ENCODE measurements at regions not wholly inside any gene's neighbourhood (a gene's known extent, or its start where the extent isn't known, plus 50 kb on each side); places are given as distances from the start of the nearest gene placed in this dataset.

- 61% methylated on average over 2 of the region's 2 CpGs for WGBS (ENCODE audit: low lambda C conversion rate)
- H3F3A ChIP-seq (replicated peaks; ENCODE audit: insufficient read depth) = no peaks in the 10 kb centered on the region
- no peak overlapping the region for H2AFZ ChIP-seq (ENCODE audit: low read depth)
- no peaks in the 10 kb centered on the region for H3K27me3 ChIP-seq (ENCODE audit: insufficient read depth)
- no peak overlapping the region for H3K9ac ChIP-seq
- H3K4me1 ChIP-seq (ENCODE audit: control insufficient read depth in 1 of 2, insufficient read depth in 2 of 2, low read depth in 1 of 2, low read length in 1 of 2) = no peaks in the 10 kb centered on the region
- H3K9me3 ChIP-seq = no peaks in the 10 kb centered on the region
- POLR2A ChIA-PET = no interaction called here
- H3K36me3 ChIP-seq (replicated peaks in 1 of 2; ENCODE audit: control insufficient read depth in 1 of 2, insufficient read depth in 2 of 2, low read length in 1 of 2) = no peaks in the 10 kb centered on the region
- H3K4me3 ChIP-seq (ENCODE audit: low read depth in 2 of 2, low read length in 1 of 2) = no peak overlapping the region
- H3K79me2 ChIP-seq (ENCODE audit: insufficient read depth) = no peaks in the 10 kb centered on the region
- DNase-seq = no peak
- no peaks in the 10 kb centered on the region for H4K20me1 ChIP-seq (ENCODE audit: insufficient read depth)
- no peak overlapping the region for H3K27ac ChIP-seq (ENCODE audit: low read depth in 2 of 2, low read length in 1 of 2)
- no peak overlapping the region for H3K4me2 ChIP-seq
- CTCF ChIA-PET = interaction anchor here (0.8 to 1.2 kb wide), 3 partner anchors 8 to 11 kb away, joined by 3 to 5 read pairs (median 4); no protein-coding TSS in a partner anchor
- no peaks in the 10 kb centered on the region for H3K9me2 ChIP-seq
- TF ChIP-seq RAD21 (IDR thresholded peaks at IDR 0.05; ENCODE audit: low read length) (no peak), ZBTB33 (IDR thresholded peaks at IDR 0.05; ENCODE audit: borderline replicate concordance, low read depth) (no peak), MAX (IDR thresholded peaks at IDR 0.05; ENCODE audit: low read depth) (no peak), TAF1 (IDR thresholded peaks at IDR 0.05; ENCODE audit: borderline replicate concordance, low read depth, low read length) (no peak), CHD2 (IDR thresholded peaks at IDR 0.05; ENCODE audit: low read length, partially characterized antibody) (no peak)
These were observed 65.5 kb upstream of the TBCA start for GRCh38 chr5:77841616-77842015.

GRCh38 chr5:77840930-77841329, 64.8 kb upstream of the TBCA start:
- no peak for DNase-seq
- Histone ChIP-seq H3K9me3 (no peaks in the 10 kb centered on the region), H3K4me2 (no peak overlapping the region), H3K79me2 (ENCODE audit: insufficient read depth) (no peaks in the 10 kb centered on the region), H2AFZ (ENCODE audit: low read depth) (no peak overlapping the region), H3K27ac (ENCODE audit: low read depth in 2 of 2, low read length in 1 of 2) (no peak overlapping the region), H3K4me3 (ENCODE audit: low read depth in 2 of 2, low read length in 1 of 2) (no peak overlapping the region), H3K4me1 (ENCODE audit: control insufficient read depth in 1 of 2, insufficient read depth in 2 of 2, low read depth in 1 of 2, low read length in 1 of 2) (no peaks in the 10 kb centered on the region), H3K9ac (no peak overlapping the region), H3F3A (replicated peaks; ENCODE audit: insufficient read depth) (no peaks in the 10 kb centered on the region), H3K9me2 (no peaks in the 10 kb centered on the region), H3K27me3 (ENCODE audit: insufficient read depth) (no peaks in the 10 kb centered on the region), H4K20me1 (ENCODE audit: insufficient read depth) (no peaks in the 10 kb centered on the region), H3K36me3 (replicated peaks in 1 of 2; ENCODE audit: control insufficient read depth in 1 of 2, insufficient read depth in 2 of 2, low read length in 1 of 2) (no peaks in the 10 kb centered on the region)
- ChIA-PET POLR2A (no interaction called here), CTCF (no interaction called here)
- WGBS (ENCODE audit: low lambda C conversion rate) = 79% methylated on average over 6 of the region's 6 CpGs
- TF ChIP-seq EZH2phosphoT487 (IDR thresholded peaks at IDR 0.05; ENCODE audit: borderline replicate concordance, low read depth) = no peak
- TF ChIP-seq EP300 (IDR thresholded peaks at IDR 0.05; ENCODE audit: borderline replicate concordance in 1 of 2, low read depth in 1 of 2, low read length in 1 of 2) = no peak
- no peak for TF ChIP-seq SMC3 (IDR thresholded peaks at IDR 0.05; ENCODE audit: low read depth, low read length)
- no peak for TF ChIP-seq GABPA (IDR thresholded peaks at IDR 0.05; ENCODE audit: low read depth)

GRCh38 chr5:77839691-77840090, 63.6 kb upstream of the TBCA start:
- Histone ChIP-seq H3K9me3 (no peaks in the 10 kb centered on the region), H3F3A (replicated peaks; ENCODE audit: insufficient read depth) (no peaks in the 10 kb centered on the region), H3K4me1 (ENCODE audit: control insufficient read depth in 1 of 2, insufficient read depth in 2 of 2, low read depth in 1 of 2, low read length in 1 of 2) (no peaks in the 10 kb centered on the region), H2AFZ (ENCODE audit: low read depth) (no peak overlapping the region), H3K36me3 (replicated peaks in 1 of 2; ENCODE audit: control insufficient read depth in 1 of 2, insufficient read depth in 2 of 2, low read length in 1 of 2) (no peaks in the 10 kb centered on the region), H4K20me1 (ENCODE audit: insufficient read depth) (no peaks in the 10 kb centered on the region), H3K79me2 (ENCODE audit: insufficient read depth) (no peaks in the 10 kb centered on the region), H3K4me3 (ENCODE audit: low read depth in 2 of 2, low read length in 1 of 2) (no peak overlapping the region), H3K4me2 (no peak overlapping the region), H3K27ac (ENCODE audit: low read depth in 2 of 2, low read length in 1 of 2) (no peak overlapping the region), H3K27me3 (ENCODE audit: insufficient read depth) (no peaks in the 10 kb centered on the region), H3K9ac (no peak overlapping the region), H3K9me2 (no peaks in the 10 kb centered on the region)
- WGBS (ENCODE audit: low lambda C conversion rate) = 59% methylated on average over 3 of the region's 3 CpGs
- DNase-seq = no peak
- ChIA-PET CTCF (no interaction called here), POLR2A (no interaction called here)
- TF ChIP-seq USF1 (IDR thresholded peaks at IDR 0.05; ENCODE audit: borderline replicate concordance, low read depth) = no peak
- TF ChIP-seq ELF1 (IDR thresholded peaks at IDR 0.05) = no peak
- TF ChIP-seq NFIC (IDR thresholded peaks at IDR 0.05; ENCODE audit: borderline replicate concordance) = no peak
- TF ChIP-seq RCOR1 (IDR thresholded peaks at IDR 0.05; ENCODE audit: low read length) = no peak
- no peak for TF ChIP-seq CHD2 (IDR thresholded peaks at IDR 0.05; ENCODE audit: low read length, partially characterized antibody)
- TF ChIP-seq FOSL2 (IDR thresholded peaks at IDR 0.05; ENCODE audit: borderline replicate concordance, low read depth) = no peak
- no peak for TF ChIP-seq CTCF (IDR thresholded peaks at IDR 0.05)
- no peak for TF ChIP-seq NRF1 (IDR thresholded peaks at IDR 0.05; ENCODE audit: low read depth, low read length)
- TF ChIP-seq USF2 (IDR thresholded peaks at IDR 0.05; ENCODE audit: borderline replicate concordance, low read depth, low read length) = no peak
- TF ChIP-seq TEAD4 (IDR thresholded peaks at IDR 0.05; ENCODE audit: borderline replicate concordance, insufficient read depth) = no peak
